ENCODE measurements at regions not wholly inside any gene's neighbourhood (a gene's known extent, or its start where the extent isn't known, plus 50 kb on each side); places are given as distances from the start of the nearest gene placed in this dataset.

GRCh38 chr4:120355881-120356280, 289.2 kb upstream of the MAD2L1 start:
- CTCF ChIA-PET: interaction anchor here in 1 of 2 donors (0.8 kb wide), 1 partner anchor 201 kb away, joined by 3 read pairs; no protein-coding TSS in a partner anchor
- Histone ChIP-seq H3K9me3 (no peaks in the 10 kb centered on the region), H3K4me3 (ENCODE audit: control insufficient read depth in 1 of 2, extremely low read depth in 1 of 2, low read length in 1 of 2) (no peak overlapping the region), H3K4me1 (ENCODE audit: control insufficient read depth in 1 of 2, extremely low read depth in 1 of 2, insufficient read depth in 2 of 2, low read length in 2 of 2) (no peaks in the 10 kb centered on the region), H3K36me3 (ENCODE audit: control insufficient read depth in 2 of 2, extremely low read depth in 1 of 2, insufficient read depth in 1 of 2, low read length in 1 of 2) (no peaks in the 10 kb centered on the region), H3K27me3 (replicated peaks in 1 of 2; ENCODE audit: control insufficient read depth in 2 of 2, extremely low read depth in 1 of 2, insufficient read depth in 2 of 2, low read length in 1 of 2) (no peaks in the 10 kb centered on the region), H3K27ac (ENCODE audit: low read length) (no peak overlapping the region)
- Mint-ChIP-seq H3K4me3 (no peak overlapping the region), H3K36me3 (no peaks in the 10 kb centered on the region), H3K9me3 (no peaks in the 10 kb centered on the region), H3K4me1 (no peaks in the 10 kb centered on the region), H3K27me3 (peaks cover 0 to 3% of the 10 kb centered on the region in 2 donors), H3K27ac (no peak overlapping the region)
- DNase-seq (no peak), ATAC-seq (replicated peaks in 1 of 4) (no peak)
- POLR2A ChIA-PET: interaction anchor here in 1 of 2 donors (0.7 kb wide), 1 partner anchor 14 kb away, joined by 3 read pairs; no protein-coding TSS in a partner anchor

- CTCF ChIA-PET: no interaction called here
- WGBS (ENCODE audit: insufficient coverage): no CpG with 5 or more reads among the region's 1 CpG
These were observed 287.7 kb upstream of the MAD2L1 start for GRCh38 chr4:120354381-120354780.

GRCh38 chr4:120353235-120353634, 286.6 kb upstream of the MAD2L1 start:
- CTCF ChIA-PET: no interaction called here
- ATAC-seq (replicated peaks in 1 of 4): no peak
- Mint-ChIP-seq H3K27ac (no peak overlapping the region), H3K4me1 (no peaks in the 10 kb centered on the region), H3K36me3 (no peaks in the 10 kb centered on the region), H3K27me3 (peaks cover 0 to 3% of the 10 kb centered on the region in 2 donors), H3K4me3 (no peak overlapping the region), H3K9me3 (no peaks in the 10 kb centered on the region)
- Histone ChIP-seq H3K4me3 (ENCODE audit: control insufficient read depth in 1 of 2, extremely low read depth in 1 of 2, low read length in 1 of 2) (no peak overlapping the region), H3K27ac (ENCODE audit: low read length) (no peak overlapping the region), H3K36me3 (ENCODE audit: control insufficient read depth in 2 of 2, extremely low read depth in 1 of 2, insufficient read depth in 1 of 2, low read length in 1 of 2) (no peaks in the 10 kb centered on the region), H3K9me3 (no peaks in the 10 kb centered on the region), H3K4me1 (ENCODE audit: control insufficient read depth in 1 of 2, extremely low read depth in 1 of 2, insufficient read depth in 2 of 2, low read length in 2 of 2) (no peaks in the 10 kb centered on the region), H3K27me3 (replicated peaks in 1 of 2; ENCODE audit: control insufficient read depth in 2 of 2, extremely low read depth in 1 of 2, insufficient read depth in 2 of 2, low read length in 1 of 2) (no peaks in the 10 kb centered on the region)
- POLR2A ChIA-PET: no interaction called here
- no peak for DNase-seq
- WGBS (ENCODE audit: insufficient coverage): 68% methylated on average over 3 of the region's 6 CpGs

More at GRCh38 chr4:120354381-120354780, 287.7 kb upstream of the MAD2L1 start:
- no peak for ATAC-seq (replicated peaks in 1 of 4)
- DNase-seq: no peak
- H3K27me3 ChIP-seq (replicated peaks in 1 of 2; ENCODE audit: control insufficient read depth in 2 of 2, extremely low read depth in 1 of 2, insufficient read depth in 2 of 2, low read length in 1 of 2): no peaks in the 10 kb centered on the region
- H3K4me3 Mint-ChIP-seq: no peak overlapping the region
- no peak overlapping the region for H3K4me3 ChIP-seq (ENCODE audit: control insufficient read depth in 1 of 2, extremely low read depth in 1 of 2, low read length in 1 of 2)
- no peaks in the 10 kb centered on the region for H3K4me1 Mint-ChIP-seq
- no peak overlapping the region for H3K27ac Mint-ChIP-seq
- no peaks in the 10 kb centered on the region for H3K9me3 Mint-ChIP-seq
- no peak overlapping the region for H3K27ac ChIP-seq (ENCODE audit: low read length)
- no peaks in the 10 kb centered on the region for H3K36me3 ChIP-seq (ENCODE audit: control insufficient read depth in 2 of 2, extremely low read depth in 1 of 2, insufficient read depth in 1 of 2, low read length in 1 of 2)
- POLR2A ChIA-PET: interaction anchor here in 1 of 2 donors (0.7 kb wide), 1 partner anchor 811 kb away, joined by 3 read pairs; no protein-coding TSS in a partner anchor
- no peaks in the 10 kb centered on the region for H3K36me3 Mint-ChIP-seq
- peaks cover 0 to 3% of the 10 kb centered on the region in 2 donors for H3K27me3 Mint-ChIP-seq
- H3K4me1 ChIP-seq (ENCODE audit: control insufficient read depth in 1 of 2, extremely low read depth in 1 of 2, insufficient read depth in 2 of 2, low read length in 2 of 2): no peaks in the 10 kb centered on the region
- no peaks in the 10 kb centered on the region for H3K9me3 ChIP-seq

DNA sequence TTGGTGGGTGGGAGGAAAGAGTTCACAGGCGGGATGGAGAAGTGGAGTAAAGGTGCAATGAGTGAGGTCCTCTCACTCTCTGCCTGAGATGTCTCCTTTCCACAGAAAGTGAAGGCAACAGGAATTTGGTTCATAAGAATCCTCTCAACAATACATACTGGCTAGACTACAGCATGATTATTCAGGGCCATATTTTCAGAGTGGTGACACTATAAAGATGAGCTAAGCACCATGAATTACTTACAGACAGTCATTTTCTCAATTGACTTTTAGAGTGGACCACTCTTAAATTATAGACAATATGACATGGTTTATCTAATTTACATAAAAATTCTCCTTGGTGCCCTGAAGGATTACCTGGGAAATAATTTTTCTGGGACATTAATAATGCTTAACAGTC, 286.1 kb upstream of the MAD2L1 start:
- ATAC-seq (replicated peaks in 1 of 4) (no peak), DNase-seq (no peak)
- no peaks in the 10 kb centered on the region for H3K4me1 Mint-ChIP-seq
- WGBS (ENCODE audit: insufficient coverage): no CpG with 5 or more reads among the region's 1 CpG
- no peak overlapping the region for H3K27ac Mint-ChIP-seq
- POLR2A ChIA-PET: no interaction called here
- Histone ChIP-seq H3K27me3 (replicated peaks in 1 of 2; ENCODE audit: control insufficient read depth in 2 of 2, extremely low read depth in 1 of 2, insufficient read depth in 2 of 2, low read length in 1 of 2) (no peaks in the 10 kb centered on the region), H3K4me1 (ENCODE audit: control insufficient read depth in 1 of 2, extremely low read depth in 1 of 2, insufficient read depth in 2 of 2, low read length in 2 of 2) (no peaks in the 10 kb centered on the region), H3K27ac (ENCODE audit: low read length) (no peak overlapping the region), H3K9me3 (no peaks in the 10 kb centered on the region), H3K4me3 (ENCODE audit: control insufficient read depth in 1 of 2, extremely low read depth in 1 of 2, low read length in 1 of 2) (no peak overlapping the region), H3K36me3 (ENCODE audit: control insufficient read depth in 2 of 2, extremely low read depth in 1 of 2, insufficient read depth in 1 of 2, low read length in 1 of 2) (no peaks in the 10 kb centered on the region)
- no peak overlapping the region for H3K4me3 Mint-ChIP-seq
- H3K9me3 Mint-ChIP-seq: no peaks in the 10 kb centered on the region
- CTCF ChIA-PET: no interaction called here
- H3K27me3 Mint-ChIP-seq: peaks cover 0 to 3% of the 10 kb centered on the region in 2 donors
- H3K36me3 Mint-ChIP-seq: no peaks in the 10 kb centered on the region

DNA sequence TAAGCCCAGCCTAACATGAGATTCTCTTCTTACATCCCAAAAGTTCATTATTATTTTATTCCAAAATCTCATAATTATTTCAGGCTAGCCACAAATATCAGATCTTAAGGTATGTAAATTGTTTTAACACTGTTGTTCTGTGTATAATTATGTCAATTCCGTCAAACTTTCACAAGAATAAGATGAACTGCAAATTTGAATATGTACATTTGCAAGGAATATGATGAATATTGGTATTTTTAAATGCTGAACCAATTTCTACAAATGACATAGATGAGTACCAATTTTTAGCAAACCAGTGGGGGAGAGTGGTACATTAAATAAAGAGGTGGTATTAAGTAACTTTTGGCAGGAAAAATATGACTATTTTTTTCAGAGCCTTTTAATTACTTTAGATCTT, 282.3 kb upstream of the MAD2L1 start:
- H3K27ac ChIP-seq (ENCODE audit: low read length): no peak overlapping the region
- DNase-seq: no peak
- Mint-ChIP-seq H3K9me3 (no peaks in the 10 kb centered on the region), H3K27me3 (peaks cover 0 to 3% of the 10 kb centered on the region in 2 donors), H3K36me3 (no peaks in the 10 kb centered on the region), H3K4me1 (no peaks in the 10 kb centered on the region), H3K27ac (no peak overlapping the region), H3K4me3 (no peak overlapping the region)
- WGBS (ENCODE audit: insufficient coverage): no CpG with 5 or more reads among the region's 1 CpG
- no peaks in the 10 kb centered on the region for H3K4me1 ChIP-seq (ENCODE audit: control insufficient read depth in 1 of 2, extremely low read depth in 1 of 2, insufficient read depth in 2 of 2, low read length in 2 of 2)
- no peaks in the 10 kb centered on the region for H3K9me3 ChIP-seq
- no peak overlapping the region for H3K4me3 ChIP-seq (ENCODE audit: control insufficient read depth in 1 of 2, extremely low read depth in 1 of 2, low read length in 1 of 2)
- H3K27me3 ChIP-seq (replicated peaks in 1 of 2; ENCODE audit: control insufficient read depth in 2 of 2, extremely low read depth in 1 of 2, insufficient read depth in 2 of 2, low read length in 1 of 2): no peaks in the 10 kb centered on the region
- ChIA-PET POLR2A (no interaction called here), CTCF (no interaction called here)
- no peak for ATAC-seq (replicated peaks in 1 of 4)
- H3K36me3 ChIP-seq (ENCODE audit: control insufficient read depth in 2 of 2, extremely low read depth in 1 of 2, insufficient read depth in 1 of 2, low read length in 1 of 2): no peaks in the 10 kb centered on the region

GRCh38 chr4:120348521-120348920, 281.9 kb upstream of the MAD2L1 start:
- POLR2A ChIA-PET: no interaction called here
- no peak overlapping the region for H3K27ac ChIP-seq (ENCODE audit: low read length)
- no CpG with 5 or more reads among the region's 2 CpGs for WGBS (ENCODE audit: insufficient coverage)
- ATAC-seq (replicated peaks in 1 of 4) (no peak), DNase-seq (no peak)
- Mint-ChIP-seq H3K27me3 (peaks cover 0 to 7% of the 10 kb centered on the region in 2 donors), H3K36me3 (no peaks in the 10 kb centered on the region), H3K4me3 (no peak overlapping the region), H3K27ac (no peak overlapping the region), H3K9me3 (no peaks in the 10 kb centered on the region), H3K4me1 (no peaks in the 10 kb centered on the region)
- no peak overlapping the region for H3K4me3 ChIP-seq (ENCODE audit: control insufficient read depth in 1 of 2, extremely low read depth in 1 of 2, low read length in 1 of 2)
- no peaks in the 10 kb centered on the region for H3K4me1 ChIP-seq (ENCODE audit: control insufficient read depth in 1 of 2, extremely low read depth in 1 of 2, insufficient read depth in 2 of 2, low read length in 2 of 2)
- CTCF ChIA-PET: no interaction called here
- H3K27me3 ChIP-seq (replicated peaks in 1 of 2; ENCODE audit: control insufficient read depth in 2 of 2, extremely low read depth in 1 of 2, insufficient read depth in 2 of 2, low read length in 1 of 2): no peaks in the 10 kb centered on the region
- H3K36me3 ChIP-seq (ENCODE audit: control insufficient read depth in 2 of 2, extremely low read depth in 1 of 2, insufficient read depth in 1 of 2, low read length in 1 of 2): no peaks in the 10 kb centered on the region
- no peaks in the 10 kb centered on the region for H3K9me3 ChIP-seq
